Keratinocyte (primary cell): ENCODE measurements at regions not wholly inside any gene's neighbourhood (a gene's known extent, or its start where the extent isn't known, plus 50 kb on each side); places are given as distances from the start of the nearest gene placed in this dataset.

ENCODE experiments used
- DNase-seq: peaks from one replicate; pipeline ENCODE4 v3.0.0-alpha.2; 2011; ENCODE audit warnings: low read depth, missing footprints, low spot score
- FAIRE-seq: peaks from 2 replicates; lab custom pipeline; 2011; peaks lifted over from hg19 to GRCh38; lab: Jason Lieb, UNC
- H2AFZ ChIP-seq: 2 replicates; pipeline ENCODE4 v1.6.0; 2012; ENCODE audit warnings: low read length, control low read depth, inconsistent platforms; ENCODE audit not compliant: control insufficient read depth
- H3K27ac ChIP-seq: 2 replicates; pipeline ENCODE4 v1.5.1; 2011; ENCODE audit warnings: low read length; ENCODE audit not compliant: control insufficient read depth, insufficient read depth
- H3K27me3 ChIP-seq: 3 replicates; pipeline ENCODE4 v1.6.0; 2011; ENCODE audit warnings: low read length; ENCODE audit not compliant: control insufficient read depth, insufficient read depth; ENCODE audit errors: extremely low read depth
- H3K36me3 ChIP-seq, 2 experiments: 2 replicates in 1 of 2; 3 replicates in 1 of 2; pipeline ENCODE4 v1.5.1; 2011; ENCODE audit warnings: low read length in 2 of 2, mild to moderate bottlenecking in 1 of 2; ENCODE audit not compliant: control insufficient read depth in 2 of 2, insufficient read depth in 2 of 2; ENCODE audit errors: extremely low read depth in 1 of 2
- H3K4me1 ChIP-seq: 3 replicates; pipeline ENCODE4 v1.5.1; 2011; ENCODE audit warnings: low read length; ENCODE audit not compliant: control insufficient read depth, insufficient read depth; ENCODE audit errors: extremely low read depth
- H3K4me2 ChIP-seq: 3 replicates; pipeline ENCODE4 v1.6.0; 2011; ENCODE audit warnings: low read depth, low read length; ENCODE audit not compliant: control insufficient read depth, insufficient read depth; ENCODE audit errors: extremely low read depth
- H3K4me3 ChIP-seq, 3 experiments: fragments of 200-600 bp in 1 of 3; sonication (generic) in 1 of 3; 2 replicates in 2 of 3; 3 replicates in 1 of 3; pipeline ENCODE4 v1.5.1; 2011 to 2016; ENCODE audit warnings: low read length in 3 of 3, mild to moderate bottlenecking in 3 of 3, control low read depth in 2 of 3, inconsistent platforms in 1 of 3, low read depth in 1 of 3, mixed read lengths in 1 of 3, mixed run types in 1 of 3, moderate library complexity in 1 of 3; ENCODE audit not compliant: control insufficient read depth in 2 of 3, insufficient read depth in 2 of 3; ENCODE audit errors: extremely low read depth in 1 of 3
- H3K79me2 ChIP-seq: 2 replicates; pipeline ENCODE4 v1.6.0; 2012; ENCODE audit warnings: low read length; ENCODE audit not compliant: control insufficient read depth, insufficient read depth
- H3K9ac ChIP-seq: 3 replicates; pipeline ENCODE4 v1.6.0; 2011; ENCODE audit warnings: low read length; ENCODE audit not compliant: control insufficient read depth, insufficient read depth; ENCODE audit errors: extremely low read depth
- H3K9me1 ChIP-seq: 3 replicates; pipeline ENCODE4 v1.6.0; 2011; ENCODE audit warnings: low read length; ENCODE audit not compliant: control insufficient read depth, insufficient read depth; ENCODE audit errors: extremely low read depth
- H3K9me3 ChIP-seq: 2 replicates; pipeline ENCODE4 v1.5.1; 2012; ENCODE audit warnings: low read depth, low read length; ENCODE audit not compliant: control insufficient read depth
- H4K20me1 ChIP-seq: 3 replicates; pipeline ENCODE4 v1.6.0; 2011; ENCODE audit warnings: low read length; ENCODE audit not compliant: control insufficient read depth, insufficient read depth; ENCODE audit errors: extremely low read depth
- CTCF ChIP-seq, 3 experiments: IDR thresholded peaks in 1 of 3; conservative IDR thresholded peaks in 1 of 3; optimal IDR thresholded peaks in 1 of 3; 2 replicates in 2 of 3; 3 replicates in 1 of 3; pipeline versions ENCODE3 to v1.5.1; 2011; ENCODE audit warnings: low read length in 3 of 3, mild to moderate bottlenecking in 3 of 3, moderate library complexity in 2 of 3, control low read depth in 1 of 3, inconsistent platforms in 1 of 3; ENCODE audit not compliant: insufficient read depth in 2 of 3; ENCODE audit errors: extremely low read depth in 1 of 3
- EZH2 ChIP-seq: IDR thresholded peaks from one replicate; pipeline ENCODE4 v1.6.1; 2012; ENCODE audit warnings: inconsistent platforms, mild to moderate bottlenecking, low read length, moderate library complexity
- dilution Hi-C: fragments of 300-500 bp; cut with MboI; formaldehyde crosslinking; loops from one replicate; pipeline ENCODE4 v1.7.0; 2020; ENCODE audit warnings: low sequenced_read_pairs; ENCODE audit not compliant: extremely low pct_ligation_motif_present

GRCh38 chr5:3657364-3658022 is 61.9 kb downstream of the IRX1 start:
- no peak overlapping the region for H3K9ac ChIP-seq
- H3K4me2 ChIP-seq: no peak overlapping the region
- H4K20me1 ChIP-seq: no peaks in the 10 kb centered on the region
- FAIRE-seq (no peak), DNase-seq (no peak)
- H3K27me3 ChIP-seq: no peaks in the 10 kb centered on the region
- no peak overlapping the region for H3K4me3 ChIP-seq
- dilution Hi-C loops: no loop called here
- no peaks in the 10 kb centered on the region for H3K36me3 ChIP-seq
- no peaks in the 10 kb centered on the region for H3K79me2 ChIP-seq
- H3K9me3 ChIP-seq: peaks cover 3% of the 10 kb centered on the region
- H3K4me1 ChIP-seq: no peaks in the 10 kb centered on the region
- TF ChIP-seq EZH2: no peak
- H3K9me1 ChIP-seq: no peaks in the 10 kb centered on the region
- H3K27ac ChIP-seq: no peak overlapping the region
- H2AFZ ChIP-seq: no peak overlapping the region

DNA sequence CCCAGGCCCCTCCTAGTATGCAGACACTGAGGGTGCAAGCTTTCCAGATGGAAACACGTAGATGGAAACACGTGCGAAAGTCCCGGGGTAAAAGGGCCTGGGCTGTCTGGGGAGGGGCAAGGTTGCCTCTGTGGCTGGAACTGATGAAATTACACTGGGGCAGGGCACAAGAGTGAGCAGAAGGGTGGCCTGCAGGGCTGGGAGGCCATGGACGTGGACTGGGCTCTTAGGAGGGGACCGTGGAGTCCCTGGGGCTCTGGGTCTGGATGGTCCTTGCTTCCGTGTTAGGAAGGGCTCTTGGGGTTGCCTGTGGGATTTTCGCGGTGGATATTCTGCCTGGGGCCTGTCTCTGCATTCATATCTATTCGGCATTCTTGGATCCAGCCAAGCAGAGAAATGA is 63.3 kb downstream of the IRX1 start:
- DNase-seq (no peak), FAIRE-seq (no peak)
- no peaks in the 10 kb centered on the region for H3K4me1 ChIP-seq
- no peaks in the 10 kb centered on the region for H4K20me1 ChIP-seq
- no peak overlapping the region for H2AFZ ChIP-seq
- H3K4me2 ChIP-seq: no peak overlapping the region
- H3K9me1 ChIP-seq: no peaks in the 10 kb centered on the region
- H3K9me3 ChIP-seq: peaks cover 3% of the 10 kb centered on the region
- H3K79me2 ChIP-seq: no peaks in the 10 kb centered on the region
- no peaks in the 10 kb centered on the region for H3K27me3 ChIP-seq
- no peak overlapping the region for H3K27ac ChIP-seq
- TF ChIP-seq CTCF (optimal IDR thresholded peaks at IDR 0.05 in 1 of 3, IDR thresholded peaks at IDR 0.05 in 1 of 3, conservative IDR thresholded peaks at IDR 0.05 in 1 of 3; ENCODE audit: extremely low read depth in 1 of 3, insufficient read depth in 2 of 3, low read length in 3 of 3): no peak
- TF ChIP-seq EZH2: no peak
- H3K4me3 ChIP-seq: no peak overlapping the region
- dilution Hi-C loops: no loop called here
- H3K36me3 ChIP-seq: no peaks in the 10 kb centered on the region
- no peak overlapping the region for H3K9ac ChIP-seq

GRCh38 chr5:3659907-3660306 is 64.3 kb downstream of the IRX1 start:
- no peaks in the 10 kb centered on the region for H4K20me1 ChIP-seq
- no peaks in the 10 kb centered on the region for H3K79me2 ChIP-seq
- dilution Hi-C loops: no loop called here
- FAIRE-seq (peak; percentile 71), DNase-seq (no peak)
- no peak overlapping the region for H2AFZ ChIP-seq
- peaks cover 3% of the 10 kb centered on the region for H3K9me3 ChIP-seq
- H3K9me1 ChIP-seq: no peaks in the 10 kb centered on the region
- H3K4me1 ChIP-seq: no peaks in the 10 kb centered on the region
- no peak overlapping the region for H3K4me3 ChIP-seq
- no peak for TF ChIP-seq CTCF (optimal IDR thresholded peaks at IDR 0.05 in 1 of 3, IDR thresholded peaks at IDR 0.05 in 1 of 3, conservative IDR thresholded peaks at IDR 0.05 in 1 of 3; ENCODE audit: extremely low read depth in 1 of 3, insufficient read depth in 2 of 3, low read length in 3 of 3)
- TF ChIP-seq EZH2: no peak
- H3K9ac ChIP-seq: no peak overlapping the region
- H3K27me3 ChIP-seq: no peaks in the 10 kb centered on the region
- H3K36me3 ChIP-seq: no peaks in the 10 kb centered on the region
- H3K4me2 ChIP-seq: no peak overlapping the region
- no peak overlapping the region for H3K27ac ChIP-seq
